Adrenal gland (tissue), 9 donors: ENCODE measurements at regions not wholly inside any gene's neighbourhood (a gene's known extent, or its start where the extent isn't known, plus 50 kb on each side); places are given as distances from the start of the nearest gene placed in this dataset.

ENCODE experiments used
- DNase-seq, 7 donors: peaks; one replicate each; pipeline ENCODE4 v3.0.0-alpha.2; 2019 to 2020
- H3K27ac ChIP-seq, 5 donors: fragments of 200-600 bp; sonication (generic) in 4 of 5; 1 replicate in 3 of 5; 2 replicates in 2 of 5; pipeline versions ENCODE4 v1.5.1 to v1.8.0; 2016 to 2020; ENCODE audit warnings: mild to moderate bottlenecking in 1 of 5
- H3K27me3 ChIP-seq: fragments of 200-600 bp; 2 replicates; pipeline ENCODE4 v1.8.0; 2021
- H3K36me3 ChIP-seq, 2 donors: fragments of 200-600 bp; replicated peaks in 1 of 2; 1 replicate in 1 of 2; 2 replicates in 1 of 2; pipeline versions ENCODE4 v1.5.1 to v1.8.0; 2018 to 2022
- H3K4me1 ChIP-seq, 2 donors: fragments of 200-600 bp; replicated peaks in 1 of 2; 1 replicate in 1 of 2; 2 replicates in 1 of 2; pipeline versions ENCODE4 v1.5.1 to v1.8.0; 2018 to 2021
- H3K4me3 ChIP-seq, 4 donors: fragments of 200-600 bp; sonication (generic) in 3 of 4; one replicate each; pipeline ENCODE4 v1.5.1; 2016 to 2018
- H3K9me3 ChIP-seq, 3 donors: fragments of 200-600 bp; sonication (generic) in 1 of 3; replicated peaks in 1 of 3; 1 replicate in 2 of 3; 2 replicates in 1 of 3; pipeline versions ENCODE4 v1.5.1 to v1.8.0; 2016 to 2021
- CTCF ChIP-seq, 6 experiments: fragments of 450-650 bp in 4 of 6; fragments of 200-600 bp in 2 of 6; sonication (generic) in 1 of 6; IDR thresholded peaks; 1 replicate in 5 of 6; 2 replicates in 1 of 6; pipeline versions ENCODE4 v1.5.1 to v1.8.0; 2016 to 2021; ENCODE audit warnings: antibody characterized with exemption in 6 of 6, mild to moderate bottlenecking in 2 of 6, moderate library complexity in 1 of 6
- POLR2A ChIP-seq, 2 donors: fragments of 450-650 bp; IDR thresholded peaks; one replicate each; pipeline ENCODE4 v1.6.1; 2017; ENCODE audit warnings: antibody characterized with exemption in 2 of 2, mild to moderate bottlenecking in 2 of 2, moderate library complexity in 1 of 2
- WGBS, 4 donors: extraction: QIAGEN DNeasy Blood & Tissue Kit in 2 of 4; methylation state at CpG; one replicate each; pipeline versions ENCODE4 v1.1.5 to v1.1.7; 2013 to 2017; 5-methylcytosine and 5-hydroxymethylcytosine counted together
- intact Hi-C, 2 donors: fragments of 100-400 bp; cut with DNase I; formaldehyde crosslinking; loops; one replicate each; pipeline versions ENCODE4 v1.14.1 to v1.15.0; 2022 to 2023
- donor health status: healthy with polysubstance abuse.
- donor health status: Bipolar disorder and iron deficiency.
- donor health status: DM: yes; HTN: yes; CAD: no.
- donor health status: DM: no; HTN: no; CAD: no.
- donor health status: DM: no; HTN: no; CAD: no.

- Histone ChIP-seq H3K36me3 (no peaks in the 10 kb centered on the region), H3K4me1 (no peaks in the 10 kb centered on the region), H3K27ac (no peak overlapping the region), H3K9me3 (no peaks in the 10 kb centered on the region), H3K27me3 (no peaks in the 10 kb centered on the region), H3K4me3 (no peak overlapping the region)
- TF ChIP-seq POLR2A (IDR thresholded peaks at IDR 0.05) (no peak), CTCF (IDR thresholded peaks at IDR 0.05) (no peak)
- 63 to 89% (median 70%) methylated on average over 2 of the region's 2 CpGs for WGBS, 4 donors
- intact Hi-C loops = no loop called here
- DNase-seq = no peak
Measured at GRCh38 chr17:52660692-52661091, 502.2 kb upstream of the CA10 start.

GRCh38 chr17:52653014-52653413 lies 494.5 kb upstream of the CA10 start:
- no peaks in the 10 kb centered on the region for H3K9me3 ChIP-seq
- no peak overlapping the region for H3K27ac ChIP-seq
- no peaks in the 10 kb centered on the region for H3K4me1 ChIP-seq
- intact Hi-C loops = no loop called here
- TF ChIP-seq POLR2A (IDR thresholded peaks at IDR 0.05) (no peak), CTCF (IDR thresholded peaks at IDR 0.05) (no peak)
- no peak overlapping the region for H3K4me3 ChIP-seq
- H3K27me3 ChIP-seq = no peaks in the 10 kb centered on the region
- H3K36me3 ChIP-seq = no peaks in the 10 kb centered on the region
- WGBS, 4 donors = 51 to 56% (median 53%) methylated on average over 1 of the region's 1 CpG
- no peak for DNase-seq

GRCh38 chr17:52648995-52649394 lies 490.5 kb upstream of the CA10 start:
- H3K4me1 ChIP-seq = no peaks in the 10 kb centered on the region
- 13 to 22% (median 15%) methylated on average over 3 of the region's 3 CpGs for WGBS, 4 donors
- H3K27ac ChIP-seq = no peak overlapping the region
- H3K27me3 ChIP-seq = no peaks in the 10 kb centered on the region
- no peaks in the 10 kb centered on the region for H3K36me3 ChIP-seq
- H3K9me3 ChIP-seq = no peaks in the 10 kb centered on the region
- DNase-seq = no peak
- H3K4me3 ChIP-seq = no peak overlapping the region
- intact Hi-C loops = no loop called here
- TF ChIP-seq CTCF (IDR thresholded peaks at IDR 0.05) = no peak
- no peak for TF ChIP-seq POLR2A (IDR thresholded peaks at IDR 0.05)

GRCh38 chr17:52647411-52647810 lies 488.9 kb upstream of the CA10 start:
- 29 to 62% (median 37%) methylated on average over 1 of the region's 1 CpG for WGBS, 4 donors

More at GRCh38 chr17:52647411-52647810, 488.9 kb upstream of the CA10 start:
- DNase-seq = no peak
- Histone ChIP-seq H3K9me3 (no peaks in the 10 kb centered on the region), H3K4me1 (no peaks in the 10 kb centered on the region), H3K36me3 (no peaks in the 10 kb centered on the region), H3K27ac (no peak overlapping the region), H3K4me3 (no peak overlapping the region), H3K27me3 (no peaks in the 10 kb centered on the region)
- TF ChIP-seq POLR2A (IDR thresholded peaks at IDR 0.05) (no peak), CTCF (IDR thresholded peaks at IDR 0.05) (no peak)
- intact Hi-C loops = no loop called here
